K562 (cell line): ENCODE measurements at regions not wholly inside any gene's neighbourhood (a gene's known extent, or its start where the extent isn't known, plus 50 kb on each side); places are given as distances from the start of the nearest gene placed in this dataset.
A peak's percentile ranks its signal among the peaks of the same experiment; 100 is the strongest.

Experiments used
- ATAC-seq: fragments of 200-7000 bp; cut with Tn5 transposase; 3 replicates; pipeline ENCODE4 v1.9.1; 2020; ENCODE audit warnings: moderate library complexity
- BruUV-seq: library from RNA; stranded (reverse); fragments of 400-500 nt; replicated peaks from 2 replicates; lab custom pipeline; 2021; lab: Mats Ljungman, UMichigan
- CTCF ChIA-PET: fragments of 300-600 bp; formaldehyde crosslinking; extraction: SDS; loops from one replicate; lab custom pipeline; 2021; ENCODE audit warnings: low intra/inter-chr PET ratio; lab: Yijun Ruan, JAX
- POLR2A ChIA-PET: fragments of 300-600, 350-650 bp; sonication (Branson Sonifier 250); formaldehyde crosslinking; extraction: SDS; loops from one replicate; lab custom pipeline; 2021; ENCODE audit warnings: antibody characterized with exemption, inconsistent platforms; lab: Yijun Ruan, JAX
- DNase-seq, 4 experiments: peaks; one replicate each; pipeline versions ENCODE4 v3.0.0 to v3.0.0-alpha.2; 2011 to 2018; ENCODE audit warnings: low spot score in 3 of 4, mixed read lengths in 3 of 4; ENCODE audit errors: extremely low read depth in 1 of 4
- FAIRE-seq: peaks from 2 replicates; lab custom pipeline; 2011; peaks lifted over from hg19 to GRCh38; lab: Jason Lieb, UNC
- H2AFZ ChIP-seq: 2 replicates; pipeline ENCODE4 v1.6.0; 2011; ENCODE audit warnings: low read depth, low read length, control low read depth, inconsistent platforms
- H3K27ac ChIP-seq: fragments of 200-600 bp; 3 replicates; pipeline ENCODE4 v1.8.0; 2011; ENCODE audit warnings: low read depth, mild to moderate bottlenecking, control low read depth, inconsistent platforms, low read length, moderate library complexity, mixed read lengths; ENCODE audit errors: extremely low read depth
- H3K27me3 ChIP-seq, 2 experiments: fragments of 300-600 bp in 1 of 2; 2 replicates in 1 of 2; 3 replicates in 1 of 2; pipeline versions ENCODE4 v1.6.0 to v1.8.0; 2011; ENCODE audit warnings: inconsistent platforms in 2 of 2, low read length in 2 of 2, mild to moderate bottlenecking in 1 of 2, mixed read lengths in 1 of 2, moderate library complexity in 1 of 2; ENCODE audit not compliant: control insufficient read depth in 2 of 2, insufficient read depth in 2 of 2
- H3K36me3 ChIP-seq: fragments of 300-600 bp; 3 replicates; pipeline ENCODE4 v1.8.0; 2011; ENCODE audit warnings: mild to moderate bottlenecking, low read length, inconsistent platforms; ENCODE audit not compliant: control insufficient read depth, insufficient read depth
- H3K4me1 ChIP-seq, 2 experiments: fragments of 200-600 bp in 1 of 2; replicated peaks in 1 of 2; 2 replicates in 1 of 2; 3 replicates in 1 of 2; pipeline versions ENCODE4 v1.5.1 to v1.8.0; 2011; ENCODE audit warnings: inconsistent platforms in 2 of 2, low read length in 2 of 2, mild to moderate bottlenecking in 1 of 2, mixed read lengths in 1 of 2, moderate library complexity in 1 of 2; ENCODE audit not compliant: control insufficient read depth in 2 of 2, insufficient read depth in 2 of 2
- H3K4me2 ChIP-seq: 2 replicates; pipeline ENCODE4 v1.6.1; 2011; ENCODE audit warnings: low read length, control low read depth, inconsistent platforms, mixed read lengths; ENCODE audit not compliant: insufficient read depth
- H3K4me3 ChIP-seq: fragments of 200-600 bp; sonication (generic), shearing (Covaris generic); 2 replicates; pipeline ENCODE4 v1.5.1; 2016; ENCODE audit warnings: control low read depth, inconsistent platforms
- H3K79me2 ChIP-seq: fragments of 200-600 bp; 3 replicates; pipeline ENCODE4 v1.8.0; 2011; ENCODE audit warnings: low read length, inconsistent platforms; ENCODE audit not compliant: control insufficient read depth, insufficient read depth
- H3K9ac ChIP-seq, 2 experiments: 2 replicates each; pipeline versions ENCODE4 v1.6.0 to v1.6.1; 2011; ENCODE audit warnings: low read depth in 2 of 2, low read length in 2 of 2, control low read depth in 1 of 2, inconsistent platforms in 1 of 2, mild to moderate bottlenecking in 1 of 2, mixed read lengths in 1 of 2; ENCODE audit not compliant: insufficient read depth in 1 of 2
- H3K9me1 ChIP-seq: one replicate; pipeline ENCODE4 v1.6.0; 2011; ENCODE audit warnings: inconsistent platforms, mild to moderate bottlenecking, low read length, moderate library complexity; ENCODE audit not compliant: control insufficient read depth, insufficient read depth
- H3K9me3 ChIP-seq: replicated peaks from 2 replicates; pipeline ENCODE4 v1.5.1; 2011; ENCODE audit warnings: low read depth, low read length, inconsistent platforms; ENCODE audit not compliant: control insufficient read depth, insufficient read depth
- H4K20me1 ChIP-seq: replicated peaks from 2 replicates; pipeline ENCODE4 v1.6.1; 2011; ENCODE audit warnings: low read length, inconsistent platforms, mixed read lengths; ENCODE audit not compliant: control insufficient read depth, insufficient read depth
- EP300 ChIP-seq: IDR thresholded peaks from 2 replicates; pipeline ENCODE4 v1.6.1; 2012; ENCODE audit warnings: low read length, improper control_type of control experiment
- EZH2 ChIP-seq: IDR thresholded peaks from 2 replicates; pipeline ENCODE4 v1.6.1; 2012; ENCODE audit warnings: low read depth, mild to moderate bottlenecking, inconsistent platforms, low read length, borderline replicate concordance
- MTF1 ChIP-seq: fragments of 250-450 bp; sonication (Bioruptor Pico); IDR thresholded peaks from 2 replicates; pipeline ENCODE4 v1.9.0; 2021; ENCODE audit warnings: moderate library complexity, mild to moderate bottlenecking, inconsistent platforms, borderline replicate concordance
- POLR2B ChIP-seq: fragments of 450-650 bp; IDR thresholded peaks from 2 replicates; pipeline ENCODE4 v1.6.1; 2018; ENCODE audit warnings: low read depth; ENCODE audit not compliant: partially characterized antibody
- TEAD2 ChIP-seq: fragments of 450-650 bp; IDR thresholded peaks from 2 replicates; pipeline ENCODE4 v1.6.1; 2016; ENCODE audit warnings: missing genetic modification characterization, control low read depth, missing compliant biosample characterization
- THRAP3 ChIP-seq: fragments of 450-650 bp; IDR thresholded peaks from 2 replicates; pipeline ENCODE4 v1.6.1; 2016; ENCODE audit warnings: mild to moderate bottlenecking, inconsistent platforms, borderline replicate concordance
- ZNF212 ChIP-seq: fragments of 450-650 bp; formaldehyde crosslinking; IDR thresholded peaks from 2 replicates; pipeline ENCODE4 v1.4.0; 2020; ENCODE audit warnings: mild to moderate bottlenecking
- ZNF707 ChIP-seq: fragments of 250-450 bp; sonication (Bioruptor Pico); conservative IDR thresholded peaks from 2 replicates; pipeline ENCODE4 v1.8.0; 2022; ENCODE audit warnings: inconsistent platforms, mild to moderate bottlenecking, moderate library complexity
- ZNF76 ChIP-seq: fragments of 250-450 bp; sonication (Bioruptor Pico); IDR thresholded peaks from 2 replicates; pipeline ENCODE4 v1.4.0; 2020; ENCODE audit warnings: mild to moderate bottlenecking, moderate library complexity, borderline replicate concordance
- ZNF830 ChIP-seq: fragments of 250-450 bp; sonication (Bioruptor Pico); IDR thresholded peaks from 2 replicates; pipeline ENCODE4 v1.5.0; 2021; ENCODE audit warnings: mild to moderate bottlenecking
- WGBS: fragments of 100-300 bp; shearing (Covaris generic); methylation state at CpG from one replicate; pipeline ENCODE4 v1.1.6; 2016; ENCODE audit warnings: low coverage, mixed read lengths; ENCODE audit not compliant: insufficient coverage; ENCODE audit errors: missing lambda C conversion rate; 5-methylcytosine and 5-hydroxymethylcytosine counted together
- in situ Hi-C: fragments of 300-500 bp; cut with MboI; formaldehyde crosslinking; loops from 4 replicates; pipeline ENCODE4 v1.15.0; 2018; ENCODE audit warnings: inconsistent platforms, mixed read lengths
- intact Hi-C: fragments of 100-400 bp; cut with micrococcal nuclease; formaldehyde crosslinking; loops from 2 replicates; pipeline ENCODE4 v1.14.2; 2022
- TF ChIP-seq, protein P1 (sequence below), 3 experiments: fragments of 200-800 bp in 1 of 3; fragments of 250-450 bp in 1 of 3; fragments of 450-650 bp in 1 of 3; sonication (Bioruptor Pico) in 1 of 3; sonication (Bioruptor generic) in 1 of 3; formaldehyde crosslinking in 1 of 3; IDR thresholded peaks; 2 replicates each; pipeline versions ENCODE4 v1.6.1 to v1.8.0; 2016 to 2022; ENCODE audit warnings: mild to moderate bottlenecking in 2 of 3, missing genetic modification characterization in 2 of 3, missing compliant biosample characterization in 1 of 3, moderate library complexity in 1 of 3
- TF ChIP-seq, protein P2 (sequence below): fragments of 250-450 bp; sonication (Bioruptor Pico); IDR thresholded peaks from 2 replicates; pipeline ENCODE4 v1.8.0; 2022; ENCODE audit warnings: inconsistent platforms, mild to moderate bottlenecking, moderate library complexity, borderline replicate concordance
- TF ChIP-seq, protein P3 (sequence below): fragments of 250-450 bp; sonication (Bioruptor Pico); IDR thresholded peaks from 2 replicates; pipeline ENCODE4 v1.9.0; 2021; ENCODE audit warnings: mild to moderate bottlenecking, inconsistent platforms
- TF ChIP-seq, protein P4 (sequence below): fragments of 250-450 bp; sonication (Bioruptor Pico); IDR thresholded peaks from 2 replicates; pipeline ENCODE4 v1.6.1; 2021; ENCODE audit warnings: mild to moderate bottlenecking

DNA sequence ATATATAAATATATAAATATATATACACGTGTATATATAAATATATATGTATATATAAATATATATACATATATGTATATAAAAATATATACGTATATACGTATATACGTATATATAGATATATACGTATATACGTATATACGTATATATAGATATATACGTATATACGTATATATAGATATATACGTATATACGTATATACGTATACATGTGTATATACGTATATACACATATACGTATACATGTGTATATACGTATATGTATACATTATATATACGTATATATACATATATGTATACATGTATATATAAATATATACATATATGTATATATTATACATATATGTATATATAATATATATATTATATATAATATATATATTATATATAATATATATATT is 984.9 kb upstream of the DDX18 start (continued):
- TF ChIP-seq, protein P1, sequence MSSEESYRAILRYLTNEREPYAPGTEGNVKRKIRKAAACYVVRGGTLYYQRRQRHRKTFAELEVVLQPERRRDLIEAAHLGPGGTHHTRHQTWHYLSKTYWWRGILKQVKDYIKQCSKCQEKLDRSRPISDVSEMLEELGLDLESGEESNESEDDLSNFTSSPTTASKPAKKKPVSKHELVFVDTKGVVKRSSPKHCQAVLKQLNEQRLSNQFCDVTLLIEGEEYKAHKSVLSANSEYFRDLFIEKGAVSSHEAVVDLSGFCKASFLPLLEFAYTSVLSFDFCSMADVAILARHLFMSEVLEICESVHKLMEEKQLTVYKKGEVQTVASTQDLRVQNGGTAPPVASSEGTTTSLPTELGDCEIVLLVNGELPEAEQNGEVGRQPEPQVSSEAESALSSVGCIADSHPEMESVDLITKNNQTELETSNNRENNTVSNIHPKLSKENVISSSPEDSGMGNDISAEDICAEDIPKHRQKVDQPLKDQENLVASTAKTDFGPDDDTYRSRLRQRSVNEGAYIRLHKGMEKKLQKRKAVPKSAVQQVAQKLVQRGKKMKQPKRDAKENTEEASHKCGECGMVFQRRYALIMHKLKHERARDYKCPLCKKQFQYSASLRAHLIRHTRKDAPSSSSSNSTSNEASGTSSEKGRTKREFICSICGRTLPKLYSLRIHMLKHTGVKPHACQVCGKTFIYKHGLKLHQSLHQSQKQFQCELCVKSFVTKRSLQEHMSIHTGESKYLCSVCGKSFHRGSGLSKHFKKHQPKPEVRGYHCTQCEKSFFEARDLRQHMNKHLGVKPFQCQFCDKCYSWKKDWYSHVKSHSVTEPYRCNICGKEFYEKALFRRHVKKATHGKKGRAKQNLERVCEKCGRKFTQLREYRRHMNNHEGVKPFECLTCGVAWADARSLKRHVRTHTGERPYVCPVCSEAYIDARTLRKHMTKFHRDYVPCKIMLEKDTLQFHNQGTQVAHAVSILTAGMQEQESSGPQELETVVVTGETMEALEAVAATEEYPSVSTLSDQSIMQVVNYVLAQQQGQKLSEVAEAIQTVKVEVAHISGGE (CRISPR knock-in tag; IDR thresholded peaks at IDR 0.05) = peak in 1 of 3 experiments; percentile 37; a peak in 1 of 6 replicates
- peak; percentile 64; the same call in 1 of the 2 replicates for TF ChIP-seq ZNF707 (CRISPR knock-in tag)
- TF ChIP-seq MTF1 (CRISPR knock-in tag) = peak; percentile 83; the same call in 1 of the 2 replicates
- TF ChIP-seq, protein P2, sequence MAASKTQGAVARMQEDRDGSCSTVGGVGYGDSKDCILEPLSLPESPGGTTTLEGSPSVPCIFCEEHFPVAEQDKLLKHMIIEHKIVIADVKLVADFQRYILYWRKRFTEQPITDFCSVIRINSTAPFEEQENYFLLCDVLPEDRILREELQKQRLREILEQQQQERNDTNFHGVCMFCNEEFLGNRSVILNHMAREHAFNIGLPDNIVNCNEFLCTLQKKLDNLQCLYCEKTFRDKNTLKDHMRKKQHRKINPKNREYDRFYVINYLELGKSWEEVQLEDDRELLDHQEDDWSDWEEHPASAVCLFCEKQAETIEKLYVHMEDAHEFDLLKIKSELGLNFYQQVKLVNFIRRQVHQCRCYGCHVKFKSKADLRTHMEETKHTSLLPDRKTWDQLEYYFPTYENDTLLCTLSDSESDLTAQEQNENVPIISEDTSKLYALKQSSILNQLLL (CRISPR knock-in tag) = peak; percentile 64; the same call in 1 of the 2 replicates

DNA sequence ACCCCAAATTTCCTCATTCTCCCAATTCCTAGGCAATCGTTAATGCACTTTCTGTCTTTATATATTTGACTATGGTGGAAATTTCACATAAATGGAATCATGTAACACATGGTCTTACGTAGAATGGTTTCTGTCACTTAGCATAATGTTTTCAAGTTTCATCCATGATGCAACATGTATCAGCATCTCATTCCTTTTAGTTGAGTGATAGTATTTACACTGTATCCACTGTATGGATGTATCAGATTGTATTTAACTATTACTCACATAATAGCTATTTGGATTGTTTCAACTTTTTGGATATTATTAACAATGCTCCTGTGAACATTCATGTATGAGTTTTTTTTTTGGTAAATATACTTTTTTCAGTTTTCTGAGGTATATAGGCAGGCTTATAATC is 982.3 kb upstream of the DDX18 start:
- H3K9me1 ChIP-seq = no peaks in the 10 kb centered on the region
- H3K79me2 ChIP-seq = no peaks in the 10 kb centered on the region
- no peak overlapping the region for H3K27ac ChIP-seq
- no peaks in the 10 kb centered on the region for H3K4me1 ChIP-seq
- intact Hi-C loops = no loop called here
- no peak overlapping the region for H3K4me2 ChIP-seq
- no TSS peak for BruUV-seq
- DNase-seq (no peak), ATAC-seq (no peak), FAIRE-seq (no peak)
- H3K27me3 ChIP-seq = no peaks in the 10 kb centered on the region
- no peaks in the 10 kb centered on the region for H3K9me3 ChIP-seq
- H3K9ac ChIP-seq = no peak overlapping the region
- no peaks in the 10 kb centered on the region for H3K36me3 ChIP-seq
- in situ Hi-C loops = no loop called here
- POLR2A ChIA-PET = no interaction called here
- no peak overlapping the region for H3K4me3 ChIP-seq
- CTCF ChIA-PET = no interaction called here
- no peaks in the 10 kb centered on the region for H4K20me1 ChIP-seq
- WGBS = 0% methylated on average over 2 of the region's 2 CpGs
- no peak overlapping the region for H2AFZ ChIP-seq
- TF ChIP-seq, protein P3, sequence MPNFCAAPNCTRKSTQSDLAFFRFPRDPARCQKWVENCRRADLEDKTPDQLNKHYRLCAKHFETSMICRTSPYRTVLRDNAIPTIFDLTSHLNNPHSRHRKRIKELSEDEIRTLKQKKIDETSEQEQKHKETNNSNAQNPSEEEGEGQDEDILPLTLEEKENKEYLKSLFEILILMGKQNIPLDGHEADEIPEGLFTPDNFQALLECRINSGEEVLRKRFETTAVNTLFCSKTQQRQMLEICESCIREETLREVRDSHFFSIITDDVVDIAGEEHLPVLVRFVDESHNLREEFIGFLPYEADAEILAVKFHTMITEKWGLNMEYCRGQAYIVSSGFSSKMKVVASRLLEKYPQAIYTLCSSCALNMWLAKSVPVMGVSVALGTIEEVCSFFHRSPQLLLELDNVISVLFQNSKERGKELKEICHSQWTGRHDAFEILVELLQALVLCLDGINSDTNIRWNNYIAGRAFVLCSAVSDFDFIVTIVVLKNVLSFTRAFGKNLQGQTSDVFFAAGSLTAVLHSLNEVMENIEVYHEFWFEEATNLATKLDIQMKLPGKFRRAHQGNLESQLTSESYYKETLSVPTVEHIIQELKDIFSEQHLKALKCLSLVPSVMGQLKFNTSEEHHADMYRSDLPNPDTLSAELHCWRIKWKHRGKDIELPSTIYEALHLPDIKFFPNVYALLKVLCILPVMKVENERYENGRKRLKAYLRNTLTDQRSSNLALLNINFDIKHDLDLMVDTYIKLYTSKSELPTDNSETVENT (CRISPR knock-in tag) = no peak
- TF ChIP-seq ZNF212 (CRISPR knock-in tag) = no peak
- TF ChIP-seq, protein P4, sequence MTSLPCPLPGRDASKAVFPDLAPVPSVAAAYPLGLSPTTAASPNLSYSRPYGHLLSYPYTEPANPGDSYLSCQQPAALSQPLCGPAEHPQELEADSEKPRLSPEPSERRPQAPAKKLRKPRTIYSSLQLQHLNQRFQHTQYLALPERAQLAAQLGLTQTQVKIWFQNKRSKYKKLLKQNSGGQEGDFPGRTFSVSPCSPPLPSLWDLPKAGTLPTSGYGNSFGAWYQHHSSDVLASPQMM (CRISPR knock-in tag) = no peak
- TF ChIP-seq TEAD2 (tag) = no peak
- no peak for TF ChIP-seq THRAP3
- no peak for TF ChIP-seq EZH2
- no peak for TF ChIP-seq ZNF830 (CRISPR knock-in tag)
- no peak for TF ChIP-seq ZNF76
- no peak for TF ChIP-seq EP300
- TF ChIP-seq POLR2B = no peak
